NCI-H187 (cell line): ENCODE measurements at regions not wholly inside any gene's neighbourhood (a gene's known extent, or its start where the extent isn't known, plus 50 kb on each side); places are given as distances from the start of the nearest gene placed in this dataset.

Experiments
- DNase-seq, 2 experiments: peaks; one replicate each; lab custom pipeline; 2025; lab: John Stamatoyannopoulos, UW

DNA sequence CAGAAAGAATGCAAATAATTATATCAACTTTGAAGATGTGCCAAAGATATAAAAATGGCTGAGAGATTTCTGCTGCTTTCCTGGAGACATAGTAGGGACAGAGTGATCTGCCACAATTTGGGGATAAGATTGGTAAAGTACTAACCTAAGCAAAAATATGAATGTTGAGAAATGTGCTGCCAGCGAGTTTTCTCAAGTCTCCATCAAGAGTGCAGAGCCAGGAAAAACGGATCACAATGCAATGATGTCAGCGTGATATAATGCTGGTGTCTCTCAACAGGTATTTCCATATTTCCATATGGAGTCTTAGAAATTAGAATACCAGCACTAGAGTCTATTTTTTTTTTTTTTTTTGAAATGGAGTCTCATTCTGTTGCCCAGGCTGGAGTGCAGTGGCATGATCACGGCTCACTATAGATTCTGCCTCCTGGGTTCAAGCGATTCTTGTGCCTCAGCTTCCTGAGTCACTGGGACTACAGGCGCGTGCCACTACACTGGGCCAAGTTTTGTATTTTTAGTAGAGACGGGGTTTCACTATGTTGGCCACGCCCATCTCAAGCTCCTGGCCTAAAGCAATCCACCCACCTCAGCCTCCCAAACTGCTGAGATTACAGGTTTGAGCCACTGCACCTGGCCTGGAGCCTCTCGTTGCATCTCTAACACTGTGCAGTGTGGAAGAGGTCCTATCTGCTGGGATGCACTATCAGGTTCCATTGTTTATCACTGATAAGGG lies 893.5 kb downstream of the TRIML1 start:
- no peak for DNase-seq

DNA sequence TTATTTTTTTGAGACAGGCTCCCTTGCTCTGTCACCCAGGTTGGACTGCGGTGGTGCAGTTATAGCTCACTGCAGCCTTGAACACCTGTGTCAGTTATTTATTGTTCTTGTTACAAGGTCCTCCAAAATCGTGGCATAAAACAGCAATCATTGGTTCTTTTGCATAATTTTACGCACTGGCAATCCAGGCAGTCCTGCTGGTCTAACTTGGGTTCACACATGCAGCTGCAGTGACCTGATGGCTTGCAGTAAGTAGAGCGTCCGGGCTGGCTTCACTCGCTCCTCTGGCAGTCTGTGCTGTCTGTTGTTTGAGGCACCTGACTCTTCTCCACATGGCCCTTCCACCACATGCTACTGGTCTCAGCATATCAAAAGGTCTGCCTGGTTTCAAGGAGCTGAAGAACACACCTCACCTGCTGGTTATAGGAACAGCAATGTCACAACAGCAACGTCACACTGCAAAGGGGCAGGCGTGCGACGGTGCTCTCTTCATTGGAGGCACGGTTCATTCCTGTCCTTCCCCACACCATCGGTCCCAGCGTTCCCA lies 894.6 kb downstream of the TRIML1 start:
- DNase-seq = no peak

DNA sequence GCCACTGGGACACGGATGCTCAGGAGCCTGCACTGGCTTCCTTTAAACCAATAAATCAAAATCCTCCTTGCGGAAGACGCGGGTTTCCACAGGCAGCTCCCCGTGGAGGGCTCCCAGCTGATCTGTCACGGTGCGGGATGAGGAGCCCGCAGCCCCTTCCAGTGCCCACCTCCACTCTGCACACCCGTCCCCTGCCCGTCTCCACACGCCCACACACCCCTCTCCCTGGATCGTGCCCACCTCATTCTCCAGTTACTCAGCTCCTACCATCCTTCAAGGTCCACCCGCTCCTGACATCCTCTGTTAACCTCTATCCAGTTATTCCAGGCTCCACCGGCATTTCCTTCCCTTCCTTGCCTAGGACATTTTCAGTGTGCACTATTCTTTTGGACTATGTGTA lies 895.9 kb downstream of the TRIML1 start:
- no peak for DNase-seq

DNA sequence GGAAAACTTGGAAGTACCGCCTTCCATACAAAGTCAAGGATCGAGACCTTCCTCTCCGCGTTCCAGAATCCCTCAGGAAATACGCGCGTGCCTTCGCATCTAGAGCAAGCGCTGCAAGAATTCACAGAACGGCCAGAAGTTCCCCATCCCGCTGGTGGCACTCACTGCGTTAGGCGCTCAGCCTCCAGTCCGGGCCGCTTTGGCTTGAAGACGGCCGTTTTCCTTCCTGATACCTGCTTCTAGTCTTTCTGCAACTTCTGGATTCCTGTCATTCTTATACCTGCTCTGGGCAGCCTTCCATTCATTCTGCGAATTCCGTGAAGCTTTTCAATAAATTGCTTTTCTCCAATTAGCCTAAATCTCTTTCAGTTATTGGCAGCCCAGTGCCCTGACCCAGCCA lies 896.4 kb downstream of the TRIML1 start:
- DNase-seq = no peak

DNA sequence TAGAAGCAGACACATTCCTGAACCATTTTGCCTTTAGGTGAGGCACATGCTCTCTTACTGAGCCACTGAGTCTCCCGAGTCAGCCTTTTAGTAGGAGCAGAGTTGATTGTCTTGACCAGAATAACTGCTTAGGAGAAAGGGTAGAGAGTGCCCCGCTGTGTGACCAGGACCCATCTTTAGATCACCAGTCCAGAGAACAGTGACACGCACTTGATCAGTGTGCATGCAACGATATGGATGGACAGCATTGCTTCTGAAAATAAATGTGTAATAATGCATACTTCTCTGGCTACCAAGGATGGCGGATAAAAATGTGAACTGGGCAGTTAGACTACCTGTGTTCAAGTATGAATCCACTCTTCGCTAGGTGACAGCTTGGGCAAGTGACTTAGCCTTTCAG lies 897.7 kb downstream of the TRIML1 start:
- no peak for DNase-seq

DNA sequence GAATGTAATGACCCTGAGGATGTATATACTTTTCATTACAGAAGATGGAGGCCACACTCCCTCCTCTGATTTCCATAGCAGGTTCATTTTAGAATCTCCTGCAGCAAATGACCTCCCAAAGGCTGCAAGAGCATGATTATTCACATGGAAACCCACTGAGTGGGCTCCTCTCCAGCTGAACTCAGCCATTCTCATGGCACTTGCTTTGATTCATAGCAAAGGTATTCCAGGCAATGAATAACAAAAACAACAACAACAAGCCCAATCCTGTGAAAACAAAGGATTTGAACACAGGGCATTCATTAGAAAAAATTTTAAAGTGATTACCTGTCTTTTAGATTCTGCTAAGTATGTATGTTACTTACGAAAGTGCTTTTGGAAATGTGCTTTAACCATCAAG lies 894.0 kb upstream of the FRG1 start:
- DNase-seq = no peak

DNA sequence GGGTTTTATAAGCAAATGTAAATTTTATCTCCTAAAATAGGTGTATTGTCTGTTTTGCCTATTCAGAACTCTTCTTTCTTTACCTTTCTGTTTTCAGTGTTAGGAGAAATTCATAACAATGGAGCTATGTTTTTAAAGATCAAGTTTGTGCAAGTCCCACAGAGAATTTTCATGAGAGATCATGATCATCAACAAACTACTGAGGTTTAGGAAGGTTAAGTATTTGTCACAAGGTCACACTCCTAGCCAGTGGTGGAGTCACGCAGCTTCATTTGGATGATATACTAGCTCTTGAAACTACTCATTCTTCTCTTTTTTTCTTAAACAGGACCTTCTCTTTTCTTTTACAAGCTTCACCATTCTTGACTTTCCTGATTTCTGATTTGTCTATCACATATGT lies 892.6 kb upstream of the FRG1 start:
- no peak for DNase-seq

DNA sequence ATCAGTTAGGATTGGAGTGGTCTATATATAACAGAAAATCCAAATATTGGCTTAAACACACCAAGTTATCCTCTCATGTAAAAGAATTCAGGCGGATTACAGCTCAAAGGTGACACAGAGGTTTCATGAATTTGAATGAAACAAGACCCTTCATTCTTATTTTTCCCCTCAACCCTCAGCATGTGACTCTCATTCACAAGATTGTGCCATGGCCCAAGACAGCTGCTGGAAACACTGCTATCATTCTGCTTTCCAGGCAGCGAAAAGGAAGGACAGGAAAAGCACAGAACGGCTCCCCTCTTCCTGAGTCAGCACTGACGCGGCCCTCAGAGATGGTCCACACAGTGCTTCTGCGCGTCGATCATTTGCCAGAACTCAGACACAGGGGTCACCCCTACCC lies 891.0 kb upstream of the FRG1 start:
- no peak for DNase-seq

DNA sequence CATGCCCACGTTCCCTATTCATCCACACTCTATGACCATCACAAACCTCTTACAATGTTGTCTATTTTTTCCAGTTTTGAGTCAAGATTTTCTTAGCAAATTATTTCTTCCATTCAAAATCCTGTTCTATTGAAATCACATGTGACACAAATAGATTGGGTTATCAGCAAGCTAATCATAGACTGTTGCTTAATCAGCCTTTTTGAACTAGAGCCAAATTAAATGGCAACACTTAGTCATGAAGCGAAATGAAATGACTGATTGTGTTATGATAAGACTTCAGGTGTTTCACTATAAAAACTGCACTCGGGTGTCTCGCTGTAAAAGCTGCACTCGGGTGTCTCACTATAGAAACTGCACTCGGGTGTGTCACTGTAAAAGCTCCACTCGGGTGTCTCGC lies 890.0 kb upstream of the FRG1 start:
- DNase-seq = no peak

DNA sequence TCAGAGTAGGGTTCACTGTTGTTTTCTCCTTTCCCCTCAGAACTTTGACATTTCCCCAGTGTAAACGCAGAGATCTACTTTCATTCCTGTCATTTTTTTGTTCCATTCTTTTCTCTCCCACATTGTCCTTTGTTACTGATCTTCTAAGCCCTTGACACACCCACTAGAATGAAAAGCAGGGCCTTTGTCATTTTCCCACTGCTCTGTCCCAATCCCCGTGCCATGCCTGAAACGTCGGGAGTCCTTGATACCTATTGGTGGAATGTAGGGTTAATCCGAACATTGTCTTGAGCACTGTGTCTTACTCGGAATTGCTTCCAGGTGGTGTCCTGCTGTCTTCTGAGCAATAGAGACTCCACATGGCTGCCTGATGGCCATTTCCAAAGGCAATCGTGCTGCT lies 887.1 kb upstream of the FRG1 start:
- no peak for DNase-seq

DNA sequence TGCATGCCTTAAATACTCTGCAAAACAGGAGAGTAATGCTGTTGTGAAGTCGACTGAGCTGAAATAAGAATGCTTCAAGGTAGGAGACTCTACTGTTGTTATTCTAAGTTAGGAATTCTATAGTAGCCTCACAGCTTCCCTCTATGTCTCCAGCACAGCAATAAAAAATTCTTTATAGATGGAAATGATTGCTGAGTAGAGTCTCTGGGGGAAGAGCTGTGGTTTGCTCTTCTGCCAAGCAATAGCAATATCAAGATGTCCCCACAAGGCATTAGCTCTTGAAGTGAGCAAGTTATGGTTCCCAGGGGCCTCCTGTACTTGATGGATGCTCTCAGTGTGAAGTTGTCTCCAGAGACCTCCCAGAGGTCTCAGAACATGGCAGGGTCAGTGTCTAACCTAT lies 880.6 kb upstream of the FRG1 start:
- peak in 1 of 2 experiments; percentile 1 for DNase-seq

DNA sequence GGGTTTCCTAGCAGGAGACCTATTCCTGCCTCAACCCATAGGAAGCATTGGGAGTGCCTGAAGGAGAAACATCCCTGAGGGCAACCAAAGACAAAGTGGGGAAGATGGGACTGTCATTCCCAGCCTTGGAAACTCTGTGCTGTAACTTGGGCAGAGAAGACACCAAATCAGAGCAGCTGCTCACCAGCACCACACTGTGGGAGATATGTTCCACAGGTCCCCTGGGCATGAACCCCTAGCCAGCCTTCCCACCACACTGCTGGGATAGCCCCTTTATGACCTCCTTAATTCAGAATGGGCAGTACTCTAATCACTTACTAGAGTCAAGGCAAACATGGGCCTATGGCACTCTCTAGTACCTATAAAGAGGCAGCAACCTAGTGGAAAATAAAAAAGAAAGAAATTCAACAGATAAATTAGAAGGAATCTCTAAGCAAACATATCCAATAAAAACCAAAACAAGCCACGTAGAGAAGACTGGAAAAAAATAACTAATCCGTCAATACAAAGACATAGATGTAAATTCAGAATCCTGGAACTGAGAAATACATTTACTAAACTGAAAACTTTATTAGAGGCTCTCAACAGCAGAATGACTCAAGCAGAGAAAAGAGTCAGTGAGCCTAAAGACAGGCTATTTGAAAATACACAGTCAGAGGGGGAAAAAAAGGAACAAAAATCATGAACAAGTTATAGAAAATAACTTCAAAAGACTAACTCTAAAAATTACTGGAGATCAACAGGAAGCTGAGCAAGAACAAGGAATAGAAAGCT lies 878.4 kb upstream of the FRG1 start:
- no peak for DNase-seq

DNA sequence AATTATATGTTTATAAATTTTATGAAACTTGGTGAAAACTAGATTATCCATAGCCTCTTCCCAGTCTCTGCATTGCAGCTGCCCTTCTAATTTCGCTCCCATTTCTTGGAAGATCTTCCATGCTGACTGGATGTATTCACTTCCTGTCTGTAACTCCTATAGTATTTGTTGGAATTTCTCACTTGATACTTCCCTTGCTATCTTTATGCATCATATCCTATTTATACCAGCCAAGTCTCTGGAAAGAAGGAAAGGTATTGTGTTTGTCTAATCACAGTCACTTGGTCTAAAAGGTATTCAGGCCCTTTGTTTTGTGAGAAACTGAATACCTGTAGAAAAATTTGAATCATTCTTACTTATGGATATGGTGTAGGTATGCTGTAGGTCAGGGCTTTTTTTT lies 870.9 kb upstream of the FRG1 start:
- DNase-seq = no peak

DNA sequence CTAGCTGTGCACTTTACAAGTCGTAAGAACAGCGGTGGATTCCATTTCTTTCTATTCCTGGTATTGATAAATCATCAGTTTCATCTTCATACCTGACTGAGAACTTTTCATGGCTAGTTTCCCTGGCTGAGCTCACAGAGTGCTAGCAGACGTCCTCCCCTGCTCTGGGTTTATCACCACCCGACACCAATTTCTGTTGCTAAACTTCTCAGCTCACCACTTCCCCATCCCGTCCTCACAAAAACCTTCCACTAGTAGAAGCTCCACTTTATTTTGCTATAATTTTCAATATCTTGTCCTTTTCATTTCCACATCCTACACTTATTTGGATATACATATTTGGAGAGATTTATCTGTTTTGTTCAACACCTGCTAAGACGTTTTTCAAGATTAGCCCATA lies 869.4 kb upstream of the FRG1 start:
- no peak for DNase-seq

DNA sequence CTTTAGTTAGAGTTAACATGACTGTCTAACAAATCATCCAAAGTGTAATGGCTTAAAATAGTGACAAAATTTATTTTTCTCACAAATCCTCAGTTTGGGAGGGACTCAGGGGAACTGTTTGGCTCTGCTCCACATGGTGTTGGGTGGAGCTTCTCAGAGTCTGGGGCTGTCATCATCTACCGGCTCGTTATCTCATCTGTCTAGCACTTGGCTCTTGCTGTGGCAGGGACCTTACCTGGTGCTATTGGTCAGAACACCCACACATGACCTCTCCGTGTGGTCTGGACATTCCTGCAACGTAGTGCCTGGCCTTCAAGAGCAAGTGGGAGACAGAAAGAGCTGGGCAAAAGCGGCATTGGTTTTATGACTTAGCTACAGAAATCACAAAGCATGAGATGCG lies 866.9 kb upstream of the FRG1 start:
- no peak for DNase-seq

DNA sequence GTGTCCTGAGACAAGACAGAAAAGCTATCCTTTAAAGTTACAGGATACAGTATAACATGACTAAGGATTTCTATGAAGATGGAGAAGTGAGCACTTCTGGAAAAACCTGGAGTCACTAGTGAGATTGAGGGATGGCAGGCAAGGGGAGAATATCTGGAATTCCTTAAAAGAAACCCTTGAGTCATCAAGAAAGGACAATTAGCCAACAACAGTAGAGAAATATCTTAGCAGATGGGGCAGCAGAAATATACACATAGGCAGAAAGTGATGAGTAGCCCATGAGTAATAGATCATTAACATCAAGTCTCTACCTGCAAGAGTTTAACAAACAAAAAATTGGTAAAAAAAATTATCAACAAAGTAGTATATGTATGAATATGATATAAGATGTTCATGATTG lies 858.8 kb upstream of the FRG1 start:
- DNase-seq = no peak

DNA sequence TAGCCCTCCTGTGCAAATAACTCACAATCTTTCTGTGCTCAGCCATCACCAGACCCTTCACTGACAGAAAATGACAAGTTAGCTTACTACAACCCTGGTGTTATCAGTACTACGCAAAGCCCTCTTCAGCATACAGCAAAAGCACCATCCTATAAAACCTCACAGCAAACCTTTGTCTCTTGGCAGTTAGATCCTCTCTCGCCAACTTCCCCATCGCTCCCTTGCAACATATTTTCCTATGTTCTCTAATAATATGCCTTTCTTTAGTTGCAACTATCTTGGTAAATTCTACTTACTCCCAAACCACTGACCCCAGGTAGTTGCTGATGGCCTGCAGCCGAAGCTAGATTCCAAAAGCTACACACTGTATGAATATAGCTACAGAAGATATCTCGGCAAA lies 856.9 kb upstream of the FRG1 start:
- no peak for DNase-seq

DNA sequence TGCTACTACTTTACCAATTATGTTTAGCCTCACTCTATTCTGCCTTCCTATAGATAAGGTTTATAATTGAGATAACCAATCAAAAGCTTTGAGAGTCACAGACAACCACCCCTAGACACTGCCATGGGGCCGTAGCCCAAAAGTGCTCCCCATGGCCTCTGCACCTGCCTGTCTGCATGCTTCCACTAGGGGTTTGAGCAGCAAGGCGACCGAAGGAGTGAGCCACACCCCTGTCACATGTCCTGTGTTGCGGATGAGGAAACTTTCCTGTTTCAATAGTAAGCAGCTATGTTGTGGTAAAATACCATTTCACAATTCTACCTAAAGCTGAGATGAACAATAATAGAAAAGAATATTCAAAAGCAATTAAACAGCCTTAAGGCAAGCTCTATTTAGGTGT lies 856.0 kb upstream of the FRG1 start:
- no peak for DNase-seq

DNA sequence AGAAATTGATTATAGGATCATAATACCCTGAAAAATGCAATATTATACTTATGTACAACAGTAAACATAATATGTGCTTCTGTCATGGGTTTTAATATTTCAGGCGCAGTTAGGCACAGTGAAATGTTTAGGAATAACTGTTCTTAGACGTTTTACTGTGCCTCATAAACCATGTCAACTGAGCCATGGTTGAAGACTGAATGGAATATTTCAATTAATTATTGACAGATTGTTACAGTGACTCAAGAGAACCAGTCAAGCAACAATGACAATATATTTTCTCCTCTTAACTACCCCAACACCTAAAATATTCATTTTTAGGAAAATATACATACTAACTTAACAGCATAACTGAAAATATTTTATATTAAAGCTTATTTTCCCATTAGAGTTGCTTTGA lies 852.7 kb upstream of the FRG1 start:
- DNase-seq = no peak

DNA sequence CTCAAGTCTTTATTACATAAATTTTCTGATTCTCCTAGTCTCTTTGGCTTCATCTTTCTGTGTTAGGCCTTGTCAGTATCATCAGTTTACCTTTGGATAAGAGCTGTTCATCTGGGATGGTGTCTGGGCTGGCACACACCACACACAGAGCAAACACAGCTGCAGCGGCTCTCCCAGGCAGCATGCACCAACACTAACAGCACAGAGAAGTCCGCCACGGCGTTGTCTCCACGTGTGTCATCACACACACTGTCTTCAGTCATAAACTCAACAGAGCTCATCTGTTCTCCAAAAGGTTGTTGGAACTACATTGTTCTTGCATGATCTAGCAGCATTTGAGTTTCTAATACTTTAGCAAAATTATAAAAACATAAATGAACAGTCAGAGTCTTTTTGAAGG lies 851.9 kb upstream of the FRG1 start:
- no peak for DNase-seq

DNA sequence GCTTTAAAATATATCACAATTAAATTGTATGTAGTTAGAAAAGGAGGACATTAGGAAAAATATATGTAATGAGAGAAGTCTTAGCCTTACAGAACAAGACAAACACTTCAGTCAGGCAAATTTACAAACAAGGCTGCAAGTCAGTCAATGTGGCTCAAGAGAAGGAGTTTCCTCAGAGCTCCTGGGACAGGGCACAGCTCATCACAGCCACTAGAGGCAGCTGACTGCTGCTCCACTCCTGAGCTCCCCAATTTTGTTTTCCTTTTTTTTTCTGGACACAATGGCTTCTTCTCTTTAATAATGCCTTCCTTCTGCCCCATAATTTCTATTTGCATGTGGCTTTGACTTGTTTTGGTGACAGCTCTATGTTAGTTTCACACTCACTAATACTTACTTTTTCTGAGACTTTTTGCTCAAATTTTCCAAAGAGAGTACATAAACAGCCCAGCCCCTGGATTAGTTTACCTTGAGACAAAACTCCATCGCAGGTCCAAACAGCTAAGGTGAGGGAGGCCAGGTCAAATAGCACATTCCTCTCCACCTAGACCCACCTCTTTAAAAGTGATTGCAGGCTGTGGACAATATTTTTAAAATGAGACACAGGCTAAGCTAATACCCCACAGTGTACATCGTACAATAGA lies 850.4 kb upstream of the FRG1 start:
- no peak for DNase-seq

DNA sequence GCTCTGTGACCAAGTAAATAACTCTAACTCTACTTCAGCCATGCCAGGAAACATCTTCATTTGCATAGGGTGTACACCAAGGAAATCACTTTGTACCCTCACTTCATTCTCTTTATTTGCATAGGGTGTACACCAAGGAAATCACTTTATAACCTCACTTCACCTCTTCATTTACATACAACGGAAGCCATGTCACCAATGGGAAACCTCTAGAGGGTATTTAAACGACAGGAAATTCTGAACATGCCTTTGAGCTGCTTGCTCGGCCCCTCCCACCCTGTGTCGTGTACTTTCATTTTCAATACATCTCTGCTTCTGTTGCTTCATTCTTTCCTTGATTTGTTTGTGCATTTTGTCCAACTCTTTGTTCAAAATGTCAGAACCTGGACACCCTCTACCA lies 848.1 kb upstream of the FRG1 start:
- DNase-seq = no peak

DNA sequence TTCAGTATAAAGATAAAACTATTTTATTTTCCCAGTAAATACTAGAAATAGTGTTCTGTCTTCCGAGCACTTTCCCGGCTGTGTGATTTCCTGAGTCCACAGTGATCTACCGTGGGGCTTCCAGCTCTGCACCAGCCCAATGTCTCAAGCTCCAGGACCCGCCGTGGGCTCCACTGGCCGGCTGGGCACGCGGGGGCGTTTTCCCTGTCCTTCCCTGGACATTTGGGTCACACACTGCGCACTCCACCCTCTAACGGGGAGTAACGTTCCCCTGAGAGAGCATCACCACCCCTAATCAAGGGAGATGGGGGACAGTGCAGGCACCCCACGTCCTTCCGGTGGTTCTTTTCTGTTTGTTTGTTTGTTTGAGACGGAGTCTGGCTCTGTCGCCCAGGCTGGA lies 844.6 kb upstream of the FRG1 start:
- DNase-seq = no peak
